ENCODE measurements at regions not wholly inside any gene's neighbourhood (a gene's known extent, or its start where the extent isn't known, plus 50 kb on each side); places are given as distances from the start of the nearest gene placed in this dataset.

GRCh38 chr18:55119434-55119833 is 160.2 kb upstream of the CCDC68 start:
- no peak for TF ChIP-seq CTCF (IDR thresholded peaks at IDR 0.05; ENCODE audit: low read depth, low read length)
- Histone ChIP-seq H3K9me3 (no peaks in the 10 kb centered on the region), H3K27me3 (no peaks in the 10 kb centered on the region), H3K36me3 (no peaks in the 10 kb centered on the region), H3K4me1 (no peaks in the 10 kb centered on the region), H3K4me3 (ENCODE audit: low read depth, low read length) (no peak overlapping the region)
- no peak for DNase-seq

- Histone ChIP-seq H3K4me3 (ENCODE audit: low read depth, low read length) (no peak overlapping the region), H3K36me3 (no peaks in the 10 kb centered on the region), H3K9me3 (no peaks in the 10 kb centered on the region), H3K4me1 (no peaks in the 10 kb centered on the region), H3K27me3 (no peaks in the 10 kb centered on the region)
- DNase-seq: no peak
- TF ChIP-seq CTCF (IDR thresholded peaks at IDR 0.05; ENCODE audit: low read depth, low read length): no peak
These were observed 159.8 kb upstream of the CCDC68 start for GRCh38 chr18:55119016-55119415.

GRCh38 chr18:55116863-55117262 is 157.6 kb upstream of the CCDC68 start:
- Histone ChIP-seq H3K36me3 (no peaks in the 10 kb centered on the region), H3K9me3 (no peaks in the 10 kb centered on the region), H3K4me1 (no peaks in the 10 kb centered on the region), H3K4me3 (ENCODE audit: low read depth, low read length) (no peak overlapping the region), H3K27me3 (no peaks in the 10 kb centered on the region)
- no peak for DNase-seq
- no peak for TF ChIP-seq CTCF (IDR thresholded peaks at IDR 0.05; ENCODE audit: low read depth, low read length)

GRCh38 chr18:55115606-55116005 is 156.3 kb upstream of the CCDC68 start:
- Histone ChIP-seq H3K4me1 (no peaks in the 10 kb centered on the region), H3K27me3 (no peaks in the 10 kb centered on the region), H3K4me3 (ENCODE audit: low read depth, low read length) (no peak overlapping the region), H3K36me3 (no peaks in the 10 kb centered on the region), H3K9me3 (no peaks in the 10 kb centered on the region)
- no peak for TF ChIP-seq CTCF (IDR thresholded peaks at IDR 0.05; ENCODE audit: low read depth, low read length)
- no peak for DNase-seq

GRCh38 chr18:55114876-55115275 is 155.6 kb upstream of the CCDC68 start:
- no peak for DNase-seq
- H3K9me3 ChIP-seq: no peaks in the 10 kb centered on the region
- H3K36me3 ChIP-seq: no peaks in the 10 kb centered on the region
- H3K4me3 ChIP-seq (ENCODE audit: low read depth, low read length): no peak overlapping the region
- no peak for TF ChIP-seq CTCF (IDR thresholded peaks at IDR 0.05; ENCODE audit: low read depth, low read length)
- H3K4me1 ChIP-seq: no peaks in the 10 kb centered on the region
- H3K27me3 ChIP-seq: no peaks in the 10 kb centered on the region

GRCh38 chr18:55113800-55114199 is 154.5 kb upstream of the CCDC68 start:
- no peak for TF ChIP-seq CTCF (IDR thresholded peaks at IDR 0.05; ENCODE audit: low read depth, low read length)
- no peaks in the 10 kb centered on the region for H3K27me3 ChIP-seq

More at GRCh38 chr18:55113800-55114199, 154.5 kb upstream of the CCDC68 start:
- no peaks in the 10 kb centered on the region for H3K4me1 ChIP-seq
- no peak for DNase-seq
- H3K9me3 ChIP-seq: no peaks in the 10 kb centered on the region
- H3K4me3 ChIP-seq (ENCODE audit: low read depth, low read length): no peak overlapping the region
- no peaks in the 10 kb centered on the region for H3K36me3 ChIP-seq
